Endodermal cell (in vitro differentiated cells): ENCODE measurements at regions not wholly inside any gene's neighbourhood (a gene's known extent, or its start where the extent isn't known, plus 50 kb on each side); places are given as distances from the start of the nearest gene placed in this dataset.

Source experiments
- DNase-seq: peaks from one replicate; pipeline ENCODE4 v3.0.0-alpha.2; 2017
- H3K27ac ChIP-seq: 2 replicates; pipeline ENCODE4 v1.5.1; 2013; ENCODE audit warnings: mild to moderate bottlenecking, low read depth, low read length, moderate library complexity
- H3K27me3 ChIP-seq: 2 replicates; pipeline ENCODE4 v1.6.1; 2013; ENCODE audit warnings: mild to moderate bottlenecking, low read length, moderate library complexity; ENCODE audit not compliant: insufficient read depth, control insufficient read depth, poor library complexity, severe bottlenecking
- H3K36me3 ChIP-seq: 2 replicates; pipeline ENCODE4 v1.7.0; 2013; ENCODE audit warnings: mild to moderate bottlenecking, low read length, moderate library complexity; ENCODE audit not compliant: control insufficient read depth, insufficient read depth
- H3K4me1 ChIP-seq: one replicate; pipeline ENCODE4 v1.7.0; 2013; ENCODE audit warnings: low read length; ENCODE audit not compliant: control insufficient read depth, insufficient read depth
- H3K4me3 ChIP-seq: 2 replicates; pipeline ENCODE4 v1.5.1; 2013; ENCODE audit warnings: mild to moderate bottlenecking, low read length, moderate library complexity
- H3K9ac ChIP-seq: 2 replicates; pipeline ENCODE4 v1.6.1; 2013; ENCODE audit warnings: mild to moderate bottlenecking, low read length, moderate library complexity; ENCODE audit not compliant: poor library complexity, severe bottlenecking; ENCODE audit errors: extremely low read depth
- H3K9me3 ChIP-seq: 2 replicates; pipeline ENCODE4 v1.6.1; 2013; ENCODE audit warnings: mild to moderate bottlenecking, low read length, moderate library complexity; ENCODE audit not compliant: control insufficient read depth
- H3K27ac Mint-ChIP-seq: 2 replicates; pipeline ENCODE4 v1.8.0; 2020; ENCODE audit warnings: mixed read lengths
- H3K27me3 Mint-ChIP-seq: 2 replicates; pipeline ENCODE4 v1.8.0; 2021; ENCODE audit warnings: mild to moderate bottlenecking, mixed read lengths; ENCODE audit not compliant: insufficient read depth
- H3K36me3 Mint-ChIP-seq: 2 replicates; pipeline ENCODE4 v1.8.0; 2020; ENCODE audit warnings: low read depth, mixed read lengths
- H3K4me1 Mint-ChIP-seq: 2 replicates; pipeline ENCODE4 v1.8.0; 2020; ENCODE audit warnings: mixed read lengths
- H3K4me3 Mint-ChIP-seq: 2 replicates; pipeline ENCODE4 v1.8.0; 2020; ENCODE audit warnings: mild to moderate bottlenecking, moderate library complexity, mixed read lengths
- H3K9me3 Mint-ChIP-seq: 2 replicates; pipeline ENCODE4 v1.8.0; 2020; ENCODE audit warnings: mild to moderate bottlenecking, mixed read lengths
- CTCF ChIP-seq: fragments of 200-600 bp; sonication (generic); conservative IDR thresholded peaks from 2 replicates; pipeline ENCODE4 v1.5.0; 2021; ENCODE audit warnings: antibody characterized with exemption, mild to moderate bottlenecking
- WGBS, 2 experiments: methylation state at CpG; one replicate each; pipeline versions ENCODE4 v1.1.5 to v1.1.7; 2013; ENCODE audit warnings: missing lambda C conversion rate in 2 of 2, mixed read lengths in 1 of 2; ENCODE audit not compliant: insufficient coverage in 1 of 2, insufficient read length in 1 of 2; 5-methylcytosine and 5-hydroxymethylcytosine counted together

- H3K36me3 Mint-ChIP-seq = no peaks in the 10 kb centered on the region
- Histone ChIP-seq H3K9ac (no peak overlapping the region), H3K36me3 (no peaks in the 10 kb centered on the region), H3K9me3 (no peaks in the 10 kb centered on the region), H3K4me1 (no peaks in the 10 kb centered on the region), H3K27ac (no peak overlapping the region), H3K4me3 (no peak overlapping the region), H3K27me3 (no peaks in the 10 kb centered on the region)
- H3K4me1 Mint-ChIP-seq = no peaks in the 10 kb centered on the region
- no peak for TF ChIP-seq CTCF
- H3K27ac Mint-ChIP-seq = no peak overlapping the region
- no peaks in the 10 kb centered on the region for H3K9me3 Mint-ChIP-seq
- DNase-seq = no peak
- H3K4me3 Mint-ChIP-seq = no peak overlapping the region
- H3K27me3 Mint-ChIP-seq = no peaks in the 10 kb centered on the region
- WGBS, 2 experiments = 93 to 100% methylated on average over 1 to 5 of the region's 5 CpGs
Observed at GRCh38 chr2:18724371-18725145, 135.2 kb upstream of the NT5C1B start.

- 88 to 100% methylated on average over 1 to 4 of the region's 4 CpGs for WGBS, 2 experiments
- Histone ChIP-seq H3K4me1 (no peaks in the 10 kb centered on the region), H3K36me3 (no peaks in the 10 kb centered on the region), H3K27me3 (no peaks in the 10 kb centered on the region), H3K9ac (no peak overlapping the region), H3K27ac (no peak overlapping the region), H3K9me3 (no peaks in the 10 kb centered on the region), H3K4me3 (no peak overlapping the region)
- no peak for TF ChIP-seq CTCF
- no peaks in the 10 kb centered on the region for H3K4me1 Mint-ChIP-seq
- DNase-seq = no peak
- H3K27me3 Mint-ChIP-seq = no peaks in the 10 kb centered on the region
- H3K36me3 Mint-ChIP-seq = no peaks in the 10 kb centered on the region
- H3K9me3 Mint-ChIP-seq = no peaks in the 10 kb centered on the region
- no peak overlapping the region for H3K27ac Mint-ChIP-seq
- H3K4me3 Mint-ChIP-seq = no peak overlapping the region
Observed at GRCh38 chr2:18723219-18723618, 133.8 kb upstream of the NT5C1B start.

- Mint-ChIP-seq H3K36me3 (no peaks in the 10 kb centered on the region), H3K27ac (no peak overlapping the region), H3K9me3 (no peaks in the 10 kb centered on the region), H3K4me1 (no peaks in the 10 kb centered on the region), H3K4me3 (no peak overlapping the region), H3K27me3 (no peaks in the 10 kb centered on the region)
- Histone ChIP-seq H3K9me3 (no peaks in the 10 kb centered on the region), H3K27me3 (no peaks in the 10 kb centered on the region), H3K36me3 (no peaks in the 10 kb centered on the region), H3K4me1 (no peaks in the 10 kb centered on the region), H3K4me3 (no peak overlapping the region), H3K9ac (no peak overlapping the region), H3K27ac (no peak overlapping the region)
- TF ChIP-seq CTCF = no peak
- no peak for DNase-seq
- WGBS, 2 experiments = 77% methylated on average over 2 of the region's 2 CpGs; no CpG with 5 or more reads in 1 of the 2 experiments
Observed at GRCh38 chr2:18722101-18722500, 132.7 kb upstream of the NT5C1B start.
